Skeletal muscle tissue (tissue), 3 donors: ENCODE measurements at regions not wholly inside any gene's neighbourhood (a gene's known extent, or its start where the extent isn't known, plus 50 kb on each side); places are given as distances from the start of the nearest gene placed in this dataset.

ENCODE experiments used
- H3K27ac ChIP-seq: one replicate; pipeline ENCODE4 v1.7.0; 2013; ENCODE audit warnings: mild to moderate bottlenecking, low read depth, low read length, inconsistent platforms
- H3K27me3 ChIP-seq, 3 donors: one replicate each; pipeline ENCODE4 v1.7.0; 2013; ENCODE audit warnings: low read length in 3 of 3; ENCODE audit not compliant: control insufficient read depth in 3 of 3, insufficient read depth in 3 of 3
- H3K36me3 ChIP-seq, 3 donors: one replicate each; pipeline ENCODE4 v1.7.0; 2013; ENCODE audit warnings: low read length in 3 of 3; ENCODE audit not compliant: control insufficient read depth in 3 of 3, insufficient read depth in 3 of 3
- H3K4me1 ChIP-seq, 3 donors: one replicate each; pipeline ENCODE4 v1.7.0; 2013; ENCODE audit warnings: low read length in 3 of 3, mild to moderate bottlenecking in 3 of 3; ENCODE audit not compliant: control insufficient read depth in 3 of 3, insufficient read depth in 3 of 3
- H3K4me3 ChIP-seq, 3 donors: one replicate each; pipeline ENCODE4 v1.7.0; 2013; ENCODE audit warnings: low read length in 3 of 3
- H3K9ac ChIP-seq, 3 donors: one replicate each; pipeline ENCODE4 v1.7.0; 2013; ENCODE audit warnings: low read length in 3 of 3, mild to moderate bottlenecking in 3 of 3, moderate library complexity in 2 of 3, low read depth in 1 of 3
- H3K9me3 ChIP-seq, 3 donors: one replicate each; pipeline ENCODE4 v1.7.0; 2013; ENCODE audit warnings: low read length in 3 of 3; ENCODE audit not compliant: control insufficient read depth in 3 of 3
- donor health status: Osteomylitis.

- Histone ChIP-seq H3K9me3 (peaks cover 0 to 3% (median 0%) of the 10 kb centered on the region in 3 donors), H3K9ac (no peak overlapping the region), H3K27me3 (peaks cover 0 to 3% (median 0%) of the 10 kb centered on the region in 3 donors), H3K36me3 (no peaks in the 10 kb centered on the region), H3K4me3 (no peak overlapping the region), H3K27ac (no peak overlapping the region), H3K4me1 (no peaks in the 10 kb centered on the region)
Measured at GRCh38 chr10:1966712-1967376, 229.5 kb upstream of the ADARB2 start.

- no peak overlapping the region for H3K9ac ChIP-seq
- H3K4me1 ChIP-seq: no peaks in the 10 kb centered on the region
- no peaks in the 10 kb centered on the region for H3K36me3 ChIP-seq
- no peak overlapping the region for H3K27ac ChIP-seq
- H3K9me3 ChIP-seq: peaks cover 0 to 3% (median 0%) of the 10 kb centered on the region in 3 donors
- no peaks in the 10 kb centered on the region for H3K27me3 ChIP-seq
- no peak overlapping the region for H3K4me3 ChIP-seq
Measured at GRCh38 chr10:1964476-1964875, 227.2 kb upstream of the ADARB2 start.

GRCh38 chr10:1963341-1963740 lies 226.0 kb upstream of the ADARB2 start:
- Histone ChIP-seq H3K27ac (no peak overlapping the region), H3K4me3 (no peak overlapping the region), H3K9me3 (no peaks in the 10 kb centered on the region), H3K36me3 (no peaks in the 10 kb centered on the region), H3K27me3 (no peaks in the 10 kb centered on the region), H3K9ac (no peak overlapping the region), H3K4me1 (no peaks in the 10 kb centered on the region)

GRCh38 chr10:1961989-1962388 lies 224.7 kb upstream of the ADARB2 start:
- no peaks in the 10 kb centered on the region for H3K27me3 ChIP-seq
- H3K4me3 ChIP-seq: no peak overlapping the region
- H3K9ac ChIP-seq: no peak overlapping the region
- no peaks in the 10 kb centered on the region for H3K4me1 ChIP-seq
- H3K36me3 ChIP-seq: no peaks in the 10 kb centered on the region
- no peak overlapping the region for H3K27ac ChIP-seq
- no peaks in the 10 kb centered on the region for H3K9me3 ChIP-seq

GRCh38 chr10:1960982-1961381 lies 223.7 kb upstream of the ADARB2 start:
- no peak overlapping the region for H3K27ac ChIP-seq
- no peak overlapping the region for H3K9ac ChIP-seq
- H3K36me3 ChIP-seq: no peaks in the 10 kb centered on the region
- H3K9me3 ChIP-seq: no peaks in the 10 kb centered on the region
- no peaks in the 10 kb centered on the region for H3K4me1 ChIP-seq
- no peak overlapping the region for H3K4me3 ChIP-seq
- H3K27me3 ChIP-seq: no peaks in the 10 kb centered on the region

GRCh38 chr10:1957057-1957456 lies 219.7 kb upstream of the ADARB2 start:
- Histone ChIP-seq H3K4me1 (no peaks in the 10 kb centered on the region), H3K36me3 (no peaks in the 10 kb centered on the region), H3K27me3 (no peaks in the 10 kb centered on the region), H3K9me3 (peaks cover 0 to 2% (median 0%) of the 10 kb centered on the region in 3 donors), H3K4me3 (no peak overlapping the region), H3K27ac (no peak overlapping the region), H3K9ac (no peak overlapping the region)

GRCh38 chr10:1954300-1954699 lies 217.0 kb upstream of the ADARB2 start:
- no peak overlapping the region for H3K27ac ChIP-seq
- H3K36me3 ChIP-seq: no peaks in the 10 kb centered on the region
- no peak overlapping the region for H3K4me3 ChIP-seq
- no peaks in the 10 kb centered on the region for H3K27me3 ChIP-seq
- no peaks in the 10 kb centered on the region for H3K4me1 ChIP-seq
- H3K9ac ChIP-seq: no peak overlapping the region
- peaks cover 0 to 2% (median 0%) of the 10 kb centered on the region in 3 donors for H3K9me3 ChIP-seq

GRCh38 chr10:1952126-1953095 lies 215.1 kb upstream of the ADARB2 start:
- Histone ChIP-seq H3K27me3 (no peaks in the 10 kb centered on the region), H3K4me3 (no peak overlapping the region), H3K27ac (no peak overlapping the region), H3K36me3 (no peaks in the 10 kb centered on the region), H3K9me3 (peaks cover 0 to 2% (median 0%) of the 10 kb centered on the region in 3 donors), H3K4me1 (no peaks in the 10 kb centered on the region), H3K9ac (no peak overlapping the region)

- H3K27ac ChIP-seq: no peak overlapping the region
- H3K4me3 ChIP-seq: no peak overlapping the region
- no peaks in the 10 kb centered on the region for H3K4me1 ChIP-seq
- no peak overlapping the region for H3K9ac ChIP-seq
- peaks cover 0 to 2% (median 0%) of the 10 kb centered on the region in 3 donors for H3K9me3 ChIP-seq
- H3K27me3 ChIP-seq: no peaks in the 10 kb centered on the region
- H3K36me3 ChIP-seq: no peaks in the 10 kb centered on the region
Measured at GRCh38 chr10:1950803-1951495, 213.6 kb upstream of the ADARB2 start.
